ENCODE measurements at regions not wholly inside any gene's neighbourhood (a gene's known extent, or its start where the extent isn't known, plus 50 kb on each side); places are given as distances from the start of the nearest gene placed in this dataset.

DNA sequence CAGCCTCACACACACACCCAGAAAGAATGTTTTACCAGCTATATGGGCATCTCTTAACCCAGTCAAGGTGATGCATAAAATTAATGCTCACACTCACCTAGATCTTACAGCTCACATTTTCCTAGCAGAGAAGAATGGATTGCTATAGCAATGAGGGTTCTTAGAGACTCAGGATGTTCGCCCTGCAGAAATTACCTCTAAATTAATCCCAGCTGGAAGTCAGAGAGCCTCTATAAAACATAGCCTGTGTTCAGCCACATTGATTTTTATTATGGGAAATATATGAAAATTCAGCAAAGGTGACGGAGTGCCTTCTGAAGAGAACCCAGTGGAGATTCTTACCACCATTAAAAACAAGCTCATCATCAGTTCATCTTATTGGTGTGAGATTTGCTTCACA, 528.3 kb upstream of the ZFP42 start:
- TF ChIP-seq, protein P1, sequence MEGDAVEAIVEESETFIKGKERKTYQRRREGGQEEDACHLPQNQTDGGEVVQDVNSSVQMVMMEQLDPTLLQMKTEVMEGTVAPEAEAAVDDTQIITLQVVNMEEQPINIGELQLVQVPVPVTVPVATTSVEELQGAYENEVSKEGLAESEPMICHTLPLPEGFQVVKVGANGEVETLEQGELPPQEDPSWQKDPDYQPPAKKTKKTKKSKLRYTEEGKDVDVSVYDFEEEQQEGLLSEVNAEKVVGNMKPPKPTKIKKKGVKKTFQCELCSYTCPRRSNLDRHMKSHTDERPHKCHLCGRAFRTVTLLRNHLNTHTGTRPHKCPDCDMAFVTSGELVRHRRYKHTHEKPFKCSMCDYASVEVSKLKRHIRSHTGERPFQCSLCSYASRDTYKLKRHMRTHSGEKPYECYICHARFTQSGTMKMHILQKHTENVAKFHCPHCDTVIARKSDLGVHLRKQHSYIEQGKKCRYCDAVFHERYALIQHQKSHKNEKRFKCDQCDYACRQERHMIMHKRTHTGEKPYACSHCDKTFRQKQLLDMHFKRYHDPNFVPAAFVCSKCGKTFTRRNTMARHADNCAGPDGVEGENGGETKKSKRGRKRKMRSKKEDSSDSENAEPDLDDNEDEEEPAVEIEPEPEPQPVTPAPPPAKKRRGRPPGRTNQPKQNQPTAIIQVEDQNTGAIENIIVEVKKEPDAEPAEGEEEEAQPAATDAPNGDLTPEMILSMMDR (tag by site-specific recombination; IDR thresholded peaks at IDR 0.05) = no peak
- TF ChIP-seq, protein P2, sequence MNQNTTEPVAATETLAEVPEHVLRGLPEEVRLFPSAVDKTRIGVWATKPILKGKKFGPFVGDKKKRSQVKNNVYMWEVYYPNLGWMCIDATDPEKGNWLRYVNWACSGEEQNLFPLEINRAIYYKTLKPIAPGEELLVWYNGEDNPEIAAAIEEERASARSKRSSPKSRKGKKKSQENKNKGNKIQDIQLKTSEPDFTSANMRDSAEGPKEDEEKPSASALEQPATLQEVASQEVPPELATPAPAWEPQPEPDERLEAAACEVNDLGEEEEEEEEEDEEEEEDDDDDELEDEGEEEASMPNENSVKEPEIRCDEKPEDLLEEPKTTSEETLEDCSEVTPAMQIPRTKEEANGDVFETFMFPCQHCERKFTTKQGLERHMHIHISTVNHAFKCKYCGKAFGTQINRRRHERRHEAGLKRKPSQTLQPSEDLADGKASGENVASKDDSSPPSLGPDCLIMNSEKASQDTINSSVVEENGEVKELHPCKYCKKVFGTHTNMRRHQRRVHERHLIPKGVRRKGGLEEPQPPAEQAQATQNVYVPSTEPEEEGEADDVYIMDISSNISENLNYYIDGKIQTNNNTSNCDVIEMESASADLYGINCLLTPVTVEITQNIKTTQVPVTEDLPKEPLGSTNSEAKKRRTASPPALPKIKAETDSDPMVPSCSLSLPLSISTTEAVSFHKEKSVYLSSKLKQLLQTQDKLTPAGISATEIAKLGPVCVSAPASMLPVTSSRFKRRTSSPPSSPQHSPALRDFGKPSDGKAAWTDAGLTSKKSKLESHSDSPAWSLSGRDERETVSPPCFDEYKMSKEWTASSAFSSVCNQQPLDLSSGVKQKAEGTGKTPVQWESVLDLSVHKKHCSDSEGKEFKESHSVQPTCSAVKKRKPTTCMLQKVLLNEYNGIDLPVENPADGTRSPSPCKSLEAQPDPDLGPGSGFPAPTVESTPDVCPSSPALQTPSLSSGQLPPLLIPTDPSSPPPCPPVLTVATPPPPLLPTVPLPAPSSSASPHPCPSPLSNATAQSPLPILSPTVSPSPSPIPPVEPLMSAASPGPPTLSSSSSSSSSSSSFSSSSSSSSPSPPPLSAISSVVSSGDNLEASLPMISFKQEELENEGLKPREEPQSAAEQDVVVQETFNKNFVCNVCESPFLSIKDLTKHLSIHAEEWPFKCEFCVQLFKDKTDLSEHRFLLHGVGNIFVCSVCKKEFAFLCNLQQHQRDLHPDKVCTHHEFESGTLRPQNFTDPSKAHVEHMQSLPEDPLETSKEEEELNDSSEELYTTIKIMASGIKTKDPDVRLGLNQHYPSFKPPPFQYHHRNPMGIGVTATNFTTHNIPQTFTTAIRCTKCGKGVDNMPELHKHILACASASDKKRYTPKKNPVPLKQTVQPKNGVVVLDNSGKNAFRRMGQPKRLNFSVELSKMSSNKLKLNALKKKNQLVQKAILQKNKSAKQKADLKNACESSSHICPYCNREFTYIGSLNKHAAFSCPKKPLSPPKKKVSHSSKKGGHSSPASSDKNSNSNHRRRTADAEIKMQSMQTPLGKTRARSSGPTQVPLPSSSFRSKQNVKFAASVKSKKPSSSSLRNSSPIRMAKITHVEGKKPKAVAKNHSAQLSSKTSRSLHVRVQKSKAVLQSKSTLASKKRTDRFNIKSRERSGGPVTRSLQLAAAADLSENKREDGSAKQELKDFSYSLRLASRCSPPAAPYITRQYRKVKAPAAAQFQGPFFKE (tag by site-specific recombination; IDR thresholded peaks at IDR 0.05; ENCODE audit: borderline replicate concordance) = no peak

Measured in HEK293 (cell line).